GM19193 (cell line): ENCODE measurements at regions not wholly inside any gene's neighbourhood (a gene's known extent, or its start where the extent isn't known, plus 50 kb on each side); places are given as distances from the start of the nearest gene placed in this dataset.

ENCODE experiments used
- POLR2A ChIP-seq: IDR thresholded peaks from 4 replicates; pipeline ENCODE4 v1.6.1; 2011; ENCODE audit not compliant: insufficient read depth, insufficient read length; ENCODE audit errors: extremely low read depth

DNA sequence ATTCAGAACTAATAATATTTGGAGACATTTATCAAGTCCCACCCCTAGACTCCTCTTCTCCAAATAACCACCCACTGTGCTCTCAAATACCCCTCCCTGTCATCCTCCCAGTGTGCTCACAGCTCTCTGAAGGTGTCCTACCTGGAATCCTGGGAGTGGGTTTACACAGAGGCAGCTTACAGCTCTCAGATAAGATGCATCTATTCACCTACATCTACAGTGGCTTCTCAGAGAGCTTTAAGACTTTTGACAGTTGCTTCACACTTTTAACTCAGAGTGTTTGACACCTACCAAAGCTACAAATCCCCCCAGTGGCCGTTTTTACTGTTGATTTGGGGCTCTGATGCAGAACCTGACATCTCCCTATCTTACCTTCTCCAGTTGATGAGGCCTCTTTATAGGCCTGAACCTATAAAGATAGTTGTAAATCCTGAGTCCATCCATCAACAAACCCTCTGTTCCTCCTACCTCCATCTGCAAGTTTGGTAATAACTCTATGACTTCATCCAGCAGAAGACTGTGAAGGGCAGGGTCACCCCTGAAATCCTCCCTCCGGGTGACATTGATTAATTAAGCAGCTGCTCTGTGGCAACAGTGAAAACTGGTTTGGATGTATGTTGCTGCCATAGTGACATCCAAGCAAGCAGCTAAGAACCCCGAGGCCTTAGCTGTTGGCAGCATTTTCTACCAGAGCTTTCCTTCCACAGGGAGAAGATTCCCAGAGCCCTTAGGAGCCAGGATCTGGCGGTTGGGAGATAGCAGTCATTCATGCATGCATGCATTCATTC, 226.1 kb upstream of the RREB1 start:
- no peak for TF ChIP-seq POLR2A

DNA sequence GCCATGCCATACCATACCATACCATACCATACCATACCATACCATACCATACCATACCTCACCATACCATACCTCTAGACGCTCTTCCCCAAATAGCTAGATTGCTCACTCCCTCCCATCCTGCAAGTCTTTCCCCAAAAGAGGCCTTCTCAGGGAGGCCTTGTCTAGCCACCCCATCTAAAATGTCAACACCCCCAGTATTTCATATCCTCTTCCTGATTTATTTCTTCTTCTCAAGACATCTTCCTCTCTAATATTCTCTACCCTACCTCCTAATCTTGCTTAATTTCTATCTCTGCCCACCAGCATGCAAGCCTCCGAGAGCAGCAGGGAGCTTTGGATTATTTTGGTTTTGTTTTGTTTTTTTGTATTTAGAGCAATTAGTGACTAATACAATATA, 225.2 kb upstream of the RREB1 start:
- no peak for TF ChIP-seq POLR2A

- TF ChIP-seq POLR2A, result no peak
Observed at GRCh38 chr6:6883011-6883410, 224.8 kb upstream of the RREB1 start.

DNA sequence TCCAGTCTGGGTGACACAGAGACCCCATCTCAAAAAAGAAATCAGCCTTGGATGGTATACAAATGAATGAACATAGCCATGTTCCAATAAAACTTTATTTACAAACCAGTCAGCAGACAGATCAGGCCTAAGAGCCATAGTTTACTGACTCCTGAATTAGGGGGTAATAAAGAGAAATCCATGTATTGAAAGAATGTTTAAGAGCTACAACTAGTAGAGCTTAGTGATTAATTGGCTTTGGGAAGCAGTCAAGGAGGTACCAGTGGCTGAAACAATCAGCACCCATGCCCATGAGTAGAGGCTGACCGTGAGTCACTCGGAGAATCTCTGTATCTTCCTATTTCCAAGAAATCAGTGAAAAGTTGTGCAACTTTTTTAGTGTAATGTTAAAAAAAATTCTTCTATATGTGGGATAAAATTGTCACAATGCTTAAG, 223.6 kb upstream of the RREB1 start:
- no peak for TF ChIP-seq POLR2A

GRCh38 chr6:6884916-6885315, 222.8 kb upstream of the RREB1 start:
- TF ChIP-seq POLR2A, result no peak

GRCh38 chr6:6885521-6886170, 222.1 kb upstream of the RREB1 start:
- no peak for TF ChIP-seq POLR2A

DNA sequence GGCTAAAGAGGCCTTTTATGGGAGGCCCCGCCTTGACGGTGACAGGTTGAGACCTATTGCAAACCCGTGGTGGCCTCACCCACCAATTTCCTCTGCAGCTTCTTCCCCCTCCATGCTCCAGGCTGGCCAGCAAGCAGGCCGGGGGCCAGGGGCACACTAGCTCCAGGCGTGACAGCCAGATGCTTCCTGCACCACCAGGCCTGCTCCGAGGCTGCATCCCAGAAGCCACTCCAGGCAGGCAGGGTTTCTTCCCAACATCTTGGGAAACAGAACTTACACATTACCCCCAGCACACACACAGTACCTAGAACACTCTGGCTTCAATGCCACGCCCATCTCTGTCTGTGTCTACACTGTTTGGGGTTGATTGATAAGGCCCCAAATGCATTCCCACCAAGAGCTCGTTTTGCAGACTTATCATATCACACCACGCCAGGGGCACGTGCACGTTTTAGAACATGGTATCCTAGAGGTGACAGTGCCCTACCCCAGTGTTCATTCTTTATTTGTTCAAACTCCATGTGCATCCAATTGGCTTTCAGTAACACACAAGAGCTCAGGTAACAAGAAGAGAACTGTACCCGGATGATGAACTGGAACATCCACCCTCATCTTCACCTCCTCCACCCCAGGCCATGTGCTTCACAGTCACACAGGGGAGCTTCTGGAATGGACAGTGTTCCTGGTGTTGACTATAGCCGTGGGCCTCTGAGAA, 221.4 kb upstream of the RREB1 start:
- no peak for TF ChIP-seq POLR2A

DNA sequence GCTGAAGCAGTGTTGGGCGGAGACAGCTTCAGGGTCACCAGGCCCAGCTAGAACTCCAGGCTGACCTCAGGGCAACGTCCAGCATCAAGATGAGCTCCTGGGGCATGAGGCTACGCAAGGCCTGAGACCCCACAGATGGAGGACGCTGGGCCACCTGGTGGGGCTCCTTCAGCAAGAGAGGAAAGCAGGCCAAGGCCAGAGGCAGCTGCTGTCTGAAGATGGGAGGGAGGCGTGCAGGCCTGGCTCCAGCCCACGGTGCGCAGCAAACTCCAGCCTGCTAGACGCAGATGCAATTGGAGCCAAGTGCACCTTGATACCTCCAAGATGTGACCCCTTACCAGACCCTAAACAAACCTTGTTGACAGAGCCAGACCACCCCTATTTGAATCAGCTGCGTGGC, 220.9 kb upstream of the RREB1 start:
- no peak for TF ChIP-seq POLR2A

DNA sequence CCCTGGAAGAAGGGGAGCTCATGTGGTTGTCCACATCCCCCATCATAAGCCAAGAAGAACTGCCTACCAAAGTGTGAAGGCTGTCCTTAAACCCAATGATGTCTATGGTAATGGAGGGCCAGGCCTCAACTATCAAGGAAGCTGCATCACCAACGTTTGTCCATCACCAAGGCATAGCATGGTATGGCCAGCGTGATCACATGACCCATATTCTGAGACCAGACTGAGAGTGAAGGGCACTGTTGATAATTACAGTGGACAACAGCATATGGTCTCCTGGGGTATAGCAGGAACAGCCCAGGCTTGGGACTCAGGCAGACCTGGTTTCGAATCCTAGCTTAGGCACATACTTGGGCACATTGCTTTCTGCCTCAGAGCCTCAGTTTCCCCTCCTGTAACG, 218.2 kb upstream of the RREB1 start:
- no peak for TF ChIP-seq POLR2A

DNA sequence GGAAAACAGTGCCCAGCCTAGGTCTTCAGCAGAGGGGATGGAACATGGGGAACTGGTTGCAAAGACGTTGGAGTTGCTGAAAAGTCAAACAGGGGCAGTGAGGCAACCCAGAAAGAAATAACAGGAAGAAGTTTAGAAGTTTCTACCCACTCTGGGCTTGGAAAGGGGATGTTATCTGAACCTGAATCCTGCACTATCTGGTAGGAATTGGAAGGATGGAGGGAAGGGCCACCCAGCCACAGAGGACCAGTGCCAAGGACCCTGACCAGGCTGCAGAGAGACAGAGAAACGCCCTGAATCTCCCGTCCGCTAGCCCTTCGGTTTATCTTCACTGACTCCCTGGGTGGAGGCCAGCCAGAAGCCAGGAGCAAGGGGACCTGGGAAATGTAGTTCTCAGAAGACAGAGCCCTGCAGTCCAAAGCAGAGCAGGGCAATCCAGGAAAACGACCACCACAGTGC, 217.3 kb upstream of the RREB1 start:
- TF ChIP-seq POLR2A, result no peak

GRCh38 chr6:6891125-6891721, 216.5 kb upstream of the RREB1 start:
- no peak for TF ChIP-seq POLR2A

- TF ChIP-seq POLR2A, result no peak
Observed at GRCh38 chr6:6891949-6892461, 215.8 kb upstream of the RREB1 start.

DNA sequence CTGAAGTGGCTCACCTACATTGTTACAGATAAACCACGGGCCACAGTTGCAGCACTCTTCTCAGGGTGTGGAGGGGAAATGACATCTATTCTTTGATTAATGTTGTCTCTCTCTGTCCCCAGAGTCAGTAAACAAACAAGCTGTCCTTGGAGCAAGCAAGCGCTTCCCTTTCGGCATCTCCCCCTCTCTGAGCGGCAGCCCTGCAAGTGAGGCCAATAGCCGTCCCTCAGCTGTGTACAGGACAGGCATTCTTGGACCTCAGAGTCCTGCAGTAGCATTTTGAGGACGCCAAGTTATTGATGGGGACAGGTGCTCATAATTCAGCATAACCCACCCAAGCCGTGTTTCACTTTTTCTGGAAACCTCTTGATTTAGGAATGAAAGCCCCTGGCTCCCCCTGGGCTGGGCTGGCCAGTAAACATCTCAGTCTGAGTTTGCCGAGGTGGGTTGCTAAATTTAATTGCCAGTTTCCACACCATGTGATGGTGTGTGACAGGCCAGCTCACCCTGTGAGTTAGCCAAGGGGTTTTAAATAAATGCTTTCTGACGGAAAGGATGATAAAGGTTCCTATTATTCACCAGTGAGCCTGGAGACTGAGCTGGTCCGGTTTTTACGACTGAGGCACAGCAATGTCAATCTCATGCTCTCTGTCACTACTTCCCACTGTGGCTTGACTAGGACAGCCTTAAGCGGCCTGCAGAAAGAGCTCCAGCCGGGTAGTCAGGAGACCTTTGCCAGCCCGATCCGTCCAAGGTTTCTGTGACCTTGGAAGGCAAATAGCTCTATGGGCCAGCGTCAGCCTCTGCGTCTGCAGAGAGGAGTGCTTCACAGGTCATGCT, 214.8 kb upstream of the RREB1 start:
- TF ChIP-seq POLR2A, result no peak

DNA sequence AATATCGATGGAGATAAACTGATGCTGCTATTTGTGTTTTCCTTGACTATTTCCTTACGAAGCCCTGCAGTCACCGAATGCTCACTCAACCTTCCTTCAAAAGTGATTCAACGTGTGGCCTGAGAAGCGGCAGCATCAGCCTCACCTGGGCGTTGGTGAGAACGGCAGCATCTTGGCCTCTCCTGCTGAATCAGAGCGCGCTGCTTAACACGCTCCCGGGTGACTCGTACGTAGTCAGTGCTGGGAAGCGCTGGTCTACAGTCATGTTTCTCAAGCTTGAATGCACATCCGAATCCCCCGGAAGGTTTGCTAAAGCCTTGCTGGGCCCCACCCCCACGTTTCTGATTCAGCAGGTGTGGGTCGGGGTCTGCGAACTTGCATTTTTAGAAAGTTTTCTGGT, 214.1 kb upstream of the RREB1 start:
- TF ChIP-seq POLR2A, result no peak

DNA sequence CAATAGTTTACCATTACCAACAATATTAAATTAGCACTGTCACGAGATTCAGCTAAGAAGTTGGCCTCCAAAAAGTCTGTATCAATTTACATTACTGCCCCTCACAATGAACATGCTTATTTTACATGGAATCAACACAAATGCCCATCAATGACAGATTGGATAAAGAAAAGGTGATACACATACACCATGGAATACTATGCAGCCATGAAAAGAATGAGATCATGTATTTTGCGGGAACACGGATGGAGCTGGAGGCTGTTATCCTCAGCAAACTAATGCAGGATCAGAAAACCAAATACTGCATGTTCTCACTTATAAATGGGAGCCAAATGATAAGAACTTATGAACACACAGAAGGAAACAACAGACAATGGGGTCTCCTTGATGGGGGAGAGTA, 211.8 kb upstream of the RREB1 start:
- no peak for TF ChIP-seq POLR2A

- no peak for TF ChIP-seq POLR2A
Observed at GRCh38 chr6:6897140-6897539, 210.6 kb upstream of the RREB1 start.
